Hepatocyte (in vitro differentiated cells): ENCODE measurements at regions not wholly inside any gene's neighbourhood (a gene's known extent, or its start where the extent isn't known, plus 50 kb on each side); places are given as distances from the start of the nearest gene placed in this dataset.

Experiments
- DNase-seq: peaks from one replicate; pipeline ENCODE4 v3.0.0-alpha.2; 2016; ENCODE audit warnings: low spot score
- H2AFZ ChIP-seq: fragments of 200-600 bp; sonication (generic); 2 replicates; pipeline ENCODE4 v1.6.0; 2016; ENCODE audit warnings: antibody characterized with exemption, mild to moderate bottlenecking
- H3K27ac ChIP-seq: fragments of 200-600 bp; sonication (generic); 2 replicates; pipeline ENCODE4 v1.5.1; 2016; ENCODE audit warnings: mild to moderate bottlenecking
- H3K27me3 ChIP-seq: fragments of 200-600 bp; sonication (generic); 2 replicates; pipeline ENCODE4 v1.6.1; 2016
- H3K36me3 ChIP-seq: fragments of 200-600 bp; sonication (generic); replicated peaks from 2 replicates; pipeline ENCODE4 v1.5.1; 2016; ENCODE audit warnings: low read depth; ENCODE audit not compliant: insufficient read depth
- H3K4me1 ChIP-seq: fragments of 200-600 bp; sonication (generic); 2 replicates; pipeline ENCODE4 v1.5.1; 2016; ENCODE audit warnings: mild to moderate bottlenecking, moderate library complexity; ENCODE audit not compliant: insufficient read depth
- H3K4me2 ChIP-seq: fragments of 200-600 bp; sonication (generic); 2 replicates; pipeline ENCODE4 v1.6.0; 2016
- H3K4me3 ChIP-seq: fragments of 200-600 bp; sonication (generic); 2 replicates; pipeline ENCODE4 v1.5.1; 2016; ENCODE audit warnings: mild to moderate bottlenecking
- H3K79me2 ChIP-seq: fragments of 200-600 bp; sonication (generic); 2 replicates; pipeline ENCODE4 v1.6.0; 2017; ENCODE audit warnings: mild to moderate bottlenecking
- H3K9me2 ChIP-seq: fragments of 200-600 bp; sonication (generic); replicated peaks from 2 replicates; pipeline ENCODE4 v1.6.0; 2017; ENCODE audit warnings: mild to moderate bottlenecking; ENCODE audit not compliant: insufficient read depth
- H3K9me3 ChIP-seq: fragments of 200-600 bp; sonication (generic); 2 replicates; pipeline ENCODE4 v1.5.1; 2016; ENCODE audit warnings: low read depth, mild to moderate bottlenecking
- H4K20me1 ChIP-seq: fragments of 200-600 bp; sonication (generic); 2 replicates; pipeline ENCODE4 v1.6.0; 2016; ENCODE audit warnings: mild to moderate bottlenecking; ENCODE audit not compliant: insufficient read depth, poor library complexity, severe bottlenecking
- EZH2 ChIP-seq: fragments of 200-600 bp; sonication (generic); IDR thresholded peaks from 2 replicates; pipeline ENCODE4 v1.6.1; 2016; ENCODE audit warnings: antibody characterized with exemption, mild to moderate bottlenecking, borderline replicate concordance
- EZH2phosphoT487 ChIP-seq: fragments of 200-600 bp; sonication (generic); IDR thresholded peaks from one replicate; pipeline ENCODE4 v1.6.1; 2018; ENCODE audit warnings: antibody characterized with exemption, mild to moderate bottlenecking, low read depth, moderate library complexity; ENCODE audit not compliant: unreplicated experiment, severe bottlenecking
- WGBS: methylation state at CpG from one replicate; pipeline ENCODE4 v1.1.6; 2016; ENCODE audit warnings: low lambda C conversion rate; ENCODE audit errors: missing lambda C conversion rate; 5-methylcytosine and 5-hydroxymethylcytosine counted together
- TF ChIP-seq, protein P1 (sequence below): fragments of 200-600 bp; sonication (generic); IDR thresholded peaks from 2 replicates; pipeline ENCODE4 v1.5.1; 2016; ENCODE audit warnings: antibody characterized with exemption, mild to moderate bottlenecking; ENCODE audit not compliant: poor library complexity

DNA sequence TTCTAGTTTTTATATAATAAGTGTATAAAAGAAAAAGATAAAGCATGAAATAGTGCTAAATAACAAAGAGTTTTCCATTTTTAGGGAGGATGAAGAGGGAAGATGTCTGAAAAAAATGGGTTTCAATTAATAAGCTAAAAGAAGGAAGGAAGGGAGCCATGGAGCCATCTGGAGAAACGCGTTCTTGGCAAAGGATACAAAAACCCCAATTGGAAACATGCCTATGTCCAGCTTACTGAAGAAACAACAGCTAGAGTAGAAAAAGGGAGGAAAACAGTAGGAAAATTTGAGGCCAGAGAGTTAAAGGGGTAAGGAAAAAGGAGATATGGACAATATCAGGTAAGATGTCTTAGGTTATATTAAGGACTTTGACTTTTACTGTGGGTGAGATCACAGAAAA is 416.2 kb upstream of the GHITM start:
- H3K4me3 ChIP-seq: no peak overlapping the region
- H3K9me2 ChIP-seq: no peaks in the 10 kb centered on the region
- H3K4me1 ChIP-seq: no peaks in the 10 kb centered on the region
- TF ChIP-seq, protein P1, sequence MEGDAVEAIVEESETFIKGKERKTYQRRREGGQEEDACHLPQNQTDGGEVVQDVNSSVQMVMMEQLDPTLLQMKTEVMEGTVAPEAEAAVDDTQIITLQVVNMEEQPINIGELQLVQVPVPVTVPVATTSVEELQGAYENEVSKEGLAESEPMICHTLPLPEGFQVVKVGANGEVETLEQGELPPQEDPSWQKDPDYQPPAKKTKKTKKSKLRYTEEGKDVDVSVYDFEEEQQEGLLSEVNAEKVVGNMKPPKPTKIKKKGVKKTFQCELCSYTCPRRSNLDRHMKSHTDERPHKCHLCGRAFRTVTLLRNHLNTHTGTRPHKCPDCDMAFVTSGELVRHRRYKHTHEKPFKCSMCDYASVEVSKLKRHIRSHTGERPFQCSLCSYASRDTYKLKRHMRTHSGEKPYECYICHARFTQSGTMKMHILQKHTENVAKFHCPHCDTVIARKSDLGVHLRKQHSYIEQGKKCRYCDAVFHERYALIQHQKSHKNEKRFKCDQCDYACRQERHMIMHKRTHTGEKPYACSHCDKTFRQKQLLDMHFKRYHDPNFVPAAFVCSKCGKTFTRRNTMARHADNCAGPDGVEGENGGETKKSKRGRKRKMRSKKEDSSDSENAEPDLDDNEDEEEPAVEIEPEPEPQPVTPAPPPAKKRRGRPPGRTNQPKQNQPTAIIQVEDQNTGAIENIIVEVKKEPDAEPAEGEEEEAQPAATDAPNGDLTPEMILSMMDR: no peak
- TF ChIP-seq EZH2phosphoT487: no peak
- 95% methylated on average over 2 of the region's 2 CpGs for WGBS
- DNase-seq: no peak
- no peak overlapping the region for H3K27ac ChIP-seq
- H3K9me3 ChIP-seq: no peaks in the 10 kb centered on the region
- no peaks in the 10 kb centered on the region for H3K36me3 ChIP-seq
- no peak overlapping the region for H3K4me2 ChIP-seq
- no peak overlapping the region for H2AFZ ChIP-seq
- H3K27me3 ChIP-seq: no peaks in the 10 kb centered on the region
- H3K79me2 ChIP-seq: no peaks in the 10 kb centered on the region
- no peaks in the 10 kb centered on the region for H4K20me1 ChIP-seq

- TF ChIP-seq, protein P1: no peak
- no peak for TF ChIP-seq EZH2phosphoT487
- TF ChIP-seq EZH2: no peak
- Histone ChIP-seq H4K20me1 (no peaks in the 10 kb centered on the region), H3K9me3 (no peaks in the 10 kb centered on the region), H3K27me3 (no peaks in the 10 kb centered on the region), H3K4me2 (no peak overlapping the region), H3K27ac (no peak overlapping the region), H3K4me3 (no peak overlapping the region), H3K4me1 (no peaks in the 10 kb centered on the region), H2AFZ (no peak overlapping the region), H3K36me3 (no peaks in the 10 kb centered on the region), H3K79me2 (no peaks in the 10 kb centered on the region), H3K9me2 (no peaks in the 10 kb centered on the region)
- 92% methylated on average over 5 of the region's 5 CpGs for WGBS
- DNase-seq: no peak
Measured at GRCh38 chr10:83724471-83725241, 414.7 kb upstream of the GHITM start.

- Histone ChIP-seq H3K79me2 (no peaks in the 10 kb centered on the region), H3K9me2 (no peaks in the 10 kb centered on the region), H3K27me3 (no peaks in the 10 kb centered on the region), H3K9me3 (no peaks in the 10 kb centered on the region), H2AFZ (no peak overlapping the region), H3K4me1 (no peaks in the 10 kb centered on the region), H4K20me1 (no peaks in the 10 kb centered on the region), H3K4me2 (no peak overlapping the region), H3K4me3 (no peak overlapping the region), H3K27ac (no peak overlapping the region), H3K36me3 (no peaks in the 10 kb centered on the region)
- TF ChIP-seq EZH2: no peak
- TF ChIP-seq EZH2phosphoT487: no peak
- TF ChIP-seq, protein P1: no peak
- DNase-seq: no peak
- WGBS: 70% methylated on average over 1 of the region's 1 CpG
Measured at GRCh38 chr10:83725567-83725966, 413.7 kb upstream of the GHITM start.

GRCh38 chr10:83734278-83734677 is 405.0 kb upstream of the GHITM start:
- H3K9me3 ChIP-seq: peaks cover 2% of the 10 kb centered on the region
- H3K79me2 ChIP-seq: no peaks in the 10 kb centered on the region
- TF ChIP-seq, protein P1: no peak
- TF ChIP-seq EZH2phosphoT487 (no peak), EZH2 (no peak)
- DNase-seq: no peak
- no peak overlapping the region for H2AFZ ChIP-seq
- H4K20me1 ChIP-seq: no peaks in the 10 kb centered on the region
- H3K4me2 ChIP-seq: no peak overlapping the region
- H3K4me3 ChIP-seq: no peak overlapping the region
- no peaks in the 10 kb centered on the region for H3K9me2 ChIP-seq
- H3K27ac ChIP-seq: no peak overlapping the region
- no peaks in the 10 kb centered on the region for H3K4me1 ChIP-seq
- no peaks in the 10 kb centered on the region for H3K27me3 ChIP-seq
- no peaks in the 10 kb centered on the region for H3K36me3 ChIP-seq
